ENCODE measurements at regions not wholly inside any gene's neighbourhood (a gene's known extent, or its start where the extent isn't known, plus 50 kb on each side); places are given as distances from the start of the nearest gene placed in this dataset.

DNA sequence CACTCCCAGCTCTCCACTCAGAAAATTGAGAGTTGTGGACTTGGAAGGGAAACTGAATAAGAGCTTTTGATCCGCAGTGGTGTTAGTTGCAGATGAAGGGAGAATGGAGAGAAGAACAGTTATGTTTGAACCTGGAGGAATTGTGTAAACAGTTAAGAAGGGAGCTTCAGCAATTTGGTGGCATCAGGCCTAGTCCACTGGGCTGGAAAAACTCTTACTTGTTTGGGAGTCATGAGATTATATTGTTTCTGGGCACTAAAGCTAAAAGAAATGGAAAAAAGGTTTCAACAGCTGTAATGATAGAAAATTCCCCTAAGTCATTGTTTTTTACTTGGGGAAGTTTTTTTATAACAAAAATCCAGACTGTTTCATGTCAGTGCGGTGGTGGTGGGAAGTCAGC, 256.1 kb upstream of the C1orf87 start:
- DNase-seq (ENCODE audit: low read depth) (no peak), FAIRE-seq (no peak)
- Histone ChIP-seq H3K4me3 (ENCODE audit: low read depth, low read length) (no peak overlapping the region), H3K36me3 (ENCODE audit: control insufficient read depth, insufficient read depth, low read length) (no peaks in the 10 kb centered on the region), H3K27me3 (ENCODE audit: control insufficient read depth, insufficient read depth, low read length) (no peaks in the 10 kb centered on the region)
- TF ChIP-seq, protein P1, sequence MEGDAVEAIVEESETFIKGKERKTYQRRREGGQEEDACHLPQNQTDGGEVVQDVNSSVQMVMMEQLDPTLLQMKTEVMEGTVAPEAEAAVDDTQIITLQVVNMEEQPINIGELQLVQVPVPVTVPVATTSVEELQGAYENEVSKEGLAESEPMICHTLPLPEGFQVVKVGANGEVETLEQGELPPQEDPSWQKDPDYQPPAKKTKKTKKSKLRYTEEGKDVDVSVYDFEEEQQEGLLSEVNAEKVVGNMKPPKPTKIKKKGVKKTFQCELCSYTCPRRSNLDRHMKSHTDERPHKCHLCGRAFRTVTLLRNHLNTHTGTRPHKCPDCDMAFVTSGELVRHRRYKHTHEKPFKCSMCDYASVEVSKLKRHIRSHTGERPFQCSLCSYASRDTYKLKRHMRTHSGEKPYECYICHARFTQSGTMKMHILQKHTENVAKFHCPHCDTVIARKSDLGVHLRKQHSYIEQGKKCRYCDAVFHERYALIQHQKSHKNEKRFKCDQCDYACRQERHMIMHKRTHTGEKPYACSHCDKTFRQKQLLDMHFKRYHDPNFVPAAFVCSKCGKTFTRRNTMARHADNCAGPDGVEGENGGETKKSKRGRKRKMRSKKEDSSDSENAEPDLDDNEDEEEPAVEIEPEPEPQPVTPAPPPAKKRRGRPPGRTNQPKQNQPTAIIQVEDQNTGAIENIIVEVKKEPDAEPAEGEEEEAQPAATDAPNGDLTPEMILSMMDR (IDR thresholded peaks at IDR 0.05; ENCODE audit: insufficient read depth, low read length, severe bottlenecking), result no peak

DNA sequence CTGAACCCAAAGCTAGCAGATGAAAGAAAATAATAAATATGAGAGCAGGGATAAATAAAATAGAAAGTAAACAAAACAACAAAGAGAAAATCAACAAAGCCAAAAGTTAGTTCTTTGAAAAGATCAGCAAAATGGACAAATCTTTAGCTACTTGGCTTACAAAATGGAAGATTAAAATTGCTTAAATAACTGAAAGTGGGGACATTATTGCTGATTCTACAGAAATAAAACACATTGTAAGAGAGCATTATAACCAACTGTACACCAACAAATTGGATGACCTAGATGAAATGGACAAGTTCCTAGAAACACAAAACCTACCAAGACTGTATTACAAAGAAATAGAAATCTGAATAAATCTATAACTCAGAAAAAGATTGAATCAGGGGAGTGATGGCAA, 238.3 kb upstream of the C1orf87 start:
- TF ChIP-seq, protein P1 (IDR thresholded peaks at IDR 0.05; ENCODE audit: insufficient read depth, low read length, severe bottlenecking), result no peak
- DNase-seq (ENCODE audit: low read depth) (no peak), FAIRE-seq (no peak)
- H3K4me3 ChIP-seq (ENCODE audit: low read depth, low read length), result no peak overlapping the region
- H3K27me3 ChIP-seq (ENCODE audit: control insufficient read depth, insufficient read depth, low read length), result no peaks in the 10 kb centered on the region
- H3K36me3 ChIP-seq (ENCODE audit: control insufficient read depth, insufficient read depth, low read length), result no peaks in the 10 kb centered on the region

DNA sequence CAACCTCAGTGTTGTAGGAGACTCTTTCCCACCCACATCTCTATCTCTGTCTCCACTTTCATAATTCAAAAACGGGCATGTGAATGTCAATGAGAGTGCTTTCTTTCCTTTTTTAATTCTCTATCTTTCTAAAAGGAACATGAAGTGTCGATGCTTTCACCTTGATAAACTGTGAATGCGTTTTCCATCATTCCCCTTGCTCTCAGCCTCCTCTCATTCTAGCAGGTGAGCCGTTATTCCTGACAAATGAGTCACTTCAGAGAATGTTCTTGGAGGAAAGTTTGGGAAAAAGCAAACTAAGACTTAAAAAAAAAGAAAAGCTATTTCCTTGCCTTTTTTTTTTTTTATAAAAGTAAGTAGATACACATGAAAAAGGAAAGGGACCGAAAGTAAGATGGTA, 226.0 kb upstream of the C1orf87 start:
- no peaks in the 10 kb centered on the region for H3K27me3 ChIP-seq (ENCODE audit: control insufficient read depth, insufficient read depth, low read length)
- FAIRE-seq, result no peak

DNA sequence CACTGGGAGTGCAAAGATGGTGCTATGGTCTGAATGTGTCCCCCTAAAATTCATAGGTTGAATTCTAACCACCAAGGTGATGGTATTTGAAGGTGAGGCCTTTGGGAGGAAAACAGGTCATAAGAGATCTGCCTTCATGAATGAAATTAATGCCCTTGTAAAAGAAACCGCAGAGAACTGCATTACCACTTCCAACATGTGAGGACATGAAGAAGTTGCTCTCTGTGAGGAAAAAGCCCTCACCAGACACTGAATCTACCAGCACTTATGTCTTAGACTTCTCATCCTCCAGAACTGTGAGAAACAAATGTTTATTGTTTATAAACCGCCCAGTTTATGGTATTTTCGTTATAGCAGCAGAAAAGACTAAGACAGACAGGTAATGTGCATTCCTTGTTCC, 224.7 kb upstream of the C1orf87 start:
- FAIRE-seq (no peak), DNase-seq (ENCODE audit: low read depth) (peak; percentile 53)
- Histone ChIP-seq H3K4me3 (ENCODE audit: low read depth, low read length) (no peak overlapping the region), H3K27me3 (ENCODE audit: control insufficient read depth, insufficient read depth, low read length) (no peaks in the 10 kb centered on the region), H3K36me3 (ENCODE audit: control insufficient read depth, insufficient read depth, low read length) (no peaks in the 10 kb centered on the region)
- TF ChIP-seq, protein P1 (IDR thresholded peaks at IDR 0.05; ENCODE audit: insufficient read depth, low read length, severe bottlenecking), result no peak

More for the DNA sequence above, 226.0 kb upstream of the C1orf87 start:
- Histone ChIP-seq H3K4me3 (ENCODE audit: low read depth, low read length) (no peak overlapping the region), H3K36me3 (ENCODE audit: control insufficient read depth, insufficient read depth, low read length) (no peaks in the 10 kb centered on the region)
- TF ChIP-seq, protein P1 (IDR thresholded peaks at IDR 0.05; ENCODE audit: insufficient read depth, low read length, severe bottlenecking), result no peak
- DNase-seq (ENCODE audit: low read depth), result no peak

DNA sequence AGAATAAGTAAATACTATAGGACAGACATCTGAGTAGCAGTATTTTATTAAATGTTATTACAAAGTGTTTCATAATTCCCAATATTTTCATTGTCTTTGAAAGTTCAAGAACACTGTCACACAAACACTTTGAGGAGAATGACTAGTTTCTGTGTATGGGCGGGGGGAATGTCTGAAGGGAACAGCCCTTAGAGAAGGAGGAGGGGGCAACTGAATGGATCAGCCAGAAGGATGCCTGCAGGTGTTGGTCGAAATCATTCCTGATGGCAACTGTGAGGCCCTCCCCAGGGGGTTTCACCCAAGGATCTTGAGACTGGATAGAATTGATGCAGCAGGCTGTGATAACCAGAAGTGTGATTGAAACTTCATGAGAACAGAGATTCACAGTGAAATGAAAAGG, 223.2 kb upstream of the C1orf87 start:
- FAIRE-seq (no peak), DNase-seq (ENCODE audit: low read depth) (no peak)
- no peaks in the 10 kb centered on the region for H3K27me3 ChIP-seq (ENCODE audit: control insufficient read depth, insufficient read depth, low read length)
- TF ChIP-seq, protein P1 (IDR thresholded peaks at IDR 0.05; ENCODE audit: insufficient read depth, low read length, severe bottlenecking), result no peak
- no peaks in the 10 kb centered on the region for H3K36me3 ChIP-seq (ENCODE audit: control insufficient read depth, insufficient read depth, low read length)
- no peak overlapping the region for H3K4me3 ChIP-seq (ENCODE audit: low read depth, low read length)

DNA sequence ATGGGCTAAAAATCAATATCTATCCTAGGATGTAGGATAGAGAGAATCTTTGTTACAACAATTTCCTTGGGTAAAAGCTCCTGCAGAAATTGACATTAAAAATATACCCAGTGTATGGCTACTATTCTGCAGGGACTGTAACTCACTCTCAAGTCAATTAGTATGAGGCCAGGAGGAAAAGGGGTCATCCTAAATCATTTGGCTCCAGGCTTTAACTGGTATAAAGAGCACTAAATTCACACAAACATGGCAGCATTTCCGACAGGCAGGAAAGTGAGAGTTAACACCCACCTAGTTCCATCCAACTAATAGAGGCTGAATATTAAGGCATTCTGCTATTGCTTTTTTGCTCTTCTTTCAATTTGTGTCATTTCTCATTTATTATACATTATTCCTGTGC, 218.6 kb upstream of the C1orf87 start:
- no peaks in the 10 kb centered on the region for H3K36me3 ChIP-seq (ENCODE audit: control insufficient read depth, insufficient read depth, low read length)
- DNase-seq (ENCODE audit: low read depth), result no peak
- H3K27me3 ChIP-seq (ENCODE audit: control insufficient read depth, insufficient read depth, low read length), result no peaks in the 10 kb centered on the region
- H3K4me3 ChIP-seq (ENCODE audit: low read depth, low read length), result no peak overlapping the region
- FAIRE-seq, result no peak
- TF ChIP-seq, protein P1 (IDR thresholded peaks at IDR 0.05; ENCODE audit: insufficient read depth, low read length, severe bottlenecking), result no peak

Data from bronchial epithelial cell (primary cell).